Endometrium (tissue), 2 donors: ENCODE measurements at regions not wholly inside any gene's neighbourhood (a gene's known extent, or its start where the extent isn't known, plus 50 kb on each side); places are given as distances from the start of the nearest gene placed in this dataset.

Experiments
- FAIRE-seq: peaks from 2 replicates; lab custom pipeline; 2012; peaks lifted over from hg19 to GRCh38; lab: Jason Lieb, UNC
- donor health status: control.
- donor health status: control.

DNA sequence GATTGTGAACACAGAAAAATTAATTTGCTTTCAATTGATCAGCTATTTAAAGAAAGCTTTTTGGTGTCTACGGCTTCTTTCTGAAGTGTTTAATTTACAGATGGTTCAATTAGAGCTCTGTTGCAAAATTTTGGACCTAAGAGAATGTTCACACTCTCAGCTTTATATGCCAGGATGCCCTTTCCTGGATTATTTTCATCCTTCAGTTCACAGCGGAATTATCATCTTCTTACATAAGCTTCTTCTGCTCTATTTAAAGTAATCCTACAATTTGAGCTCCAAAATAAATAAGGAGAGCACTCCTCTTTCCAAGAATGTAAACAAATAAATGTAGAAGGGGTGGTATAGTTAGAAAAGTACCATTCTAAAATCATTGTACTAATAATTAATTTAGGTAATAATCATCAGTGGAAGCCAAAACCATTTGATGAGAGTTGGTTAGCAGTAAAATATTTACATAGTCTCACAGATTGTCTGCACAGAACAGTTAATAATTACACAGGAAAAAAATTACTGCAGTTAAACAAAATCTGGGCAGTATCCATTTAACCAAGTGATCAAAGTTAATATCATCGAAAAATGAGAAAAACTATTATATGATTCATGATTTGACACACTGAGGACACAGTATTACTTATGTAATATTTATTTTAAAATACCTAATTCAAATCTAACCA, 298.0 kb upstream of the TMEM229A start:
- FAIRE-seq = no peak

DNA sequence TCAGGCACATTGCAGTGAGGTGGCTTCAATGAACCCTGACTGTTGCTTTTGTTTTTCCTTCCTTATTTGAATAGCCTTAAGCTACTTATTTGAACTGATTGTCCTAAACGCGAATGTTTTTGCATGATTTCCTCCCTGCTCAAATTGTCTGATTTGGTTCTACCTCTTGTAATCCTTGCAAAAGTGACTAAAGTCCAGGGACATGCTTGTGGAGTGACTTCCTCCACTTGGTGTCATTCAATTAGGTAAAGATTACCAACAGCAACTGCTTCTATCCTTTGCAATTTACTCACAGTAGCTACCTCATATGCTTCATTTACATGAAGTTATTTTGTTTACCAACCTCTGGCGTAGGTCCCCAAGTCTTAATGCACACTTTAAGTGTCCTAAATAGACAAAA, 295.9 kb upstream of the TMEM229A start:
- no peak for FAIRE-seq

DNA sequence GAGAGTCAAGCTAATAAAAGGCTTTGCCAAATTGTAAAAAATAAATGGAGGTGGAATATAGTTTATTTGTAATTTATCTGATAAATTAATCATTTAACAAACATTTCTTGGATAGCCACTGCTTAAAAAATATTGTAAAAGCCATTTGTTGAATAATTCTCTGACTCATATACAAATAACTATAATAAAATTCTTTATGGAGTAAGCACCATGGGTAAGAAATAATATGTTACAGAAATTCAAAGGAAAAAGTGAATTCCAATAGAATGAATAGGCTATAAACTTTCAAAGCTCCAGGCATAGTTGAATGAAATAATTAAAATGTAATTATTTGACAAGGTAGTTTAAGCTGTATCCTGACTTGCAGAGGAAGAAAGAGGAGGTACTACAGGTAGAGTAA, 291.4 kb upstream of the TMEM229A start:
- FAIRE-seq = no peak

- no peak for FAIRE-seq
Measured at GRCh38 chr7:124323597-124323996, 290.7 kb upstream of the TMEM229A start.

GRCh38 chr7:124322561-124322960, 289.7 kb upstream of the TMEM229A start:
- no peak for FAIRE-seq

GRCh38 chr7:124318721-124319450, 286.0 kb upstream of the TMEM229A start:
- FAIRE-seq = peak; percentile 85

- no peak for FAIRE-seq
Measured at GRCh38 chr7:124310934-124311390, 278.1 kb upstream of the TMEM229A start.

- FAIRE-seq = no peak
Measured at GRCh38 chr7:124308384-124308783, 275.5 kb upstream of the TMEM229A start.

DNA sequence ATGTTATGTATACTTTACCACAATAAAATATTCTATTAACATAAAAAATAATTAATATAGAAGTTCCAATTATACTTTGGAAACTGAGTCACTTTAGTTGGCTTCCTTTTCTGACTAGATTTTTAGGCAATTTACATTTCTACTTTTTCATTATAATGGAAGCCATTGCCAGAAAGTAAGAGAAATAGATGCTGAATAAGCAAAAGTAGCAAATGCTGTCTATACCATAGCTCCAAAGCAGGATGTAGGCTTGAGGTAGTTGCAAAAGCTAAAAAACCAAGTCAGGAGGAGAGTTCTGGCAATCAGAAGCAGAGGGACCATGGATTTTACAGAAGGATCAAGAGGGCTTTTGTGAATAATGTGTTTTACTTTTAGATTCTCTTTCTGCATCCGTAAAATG, 262.4 kb upstream of the TMEM229A start:
- no peak for FAIRE-seq

- no peak for FAIRE-seq
Measured at GRCh38 chr7:124284937-124285336, 252.1 kb upstream of the TMEM229A start.

DNA sequence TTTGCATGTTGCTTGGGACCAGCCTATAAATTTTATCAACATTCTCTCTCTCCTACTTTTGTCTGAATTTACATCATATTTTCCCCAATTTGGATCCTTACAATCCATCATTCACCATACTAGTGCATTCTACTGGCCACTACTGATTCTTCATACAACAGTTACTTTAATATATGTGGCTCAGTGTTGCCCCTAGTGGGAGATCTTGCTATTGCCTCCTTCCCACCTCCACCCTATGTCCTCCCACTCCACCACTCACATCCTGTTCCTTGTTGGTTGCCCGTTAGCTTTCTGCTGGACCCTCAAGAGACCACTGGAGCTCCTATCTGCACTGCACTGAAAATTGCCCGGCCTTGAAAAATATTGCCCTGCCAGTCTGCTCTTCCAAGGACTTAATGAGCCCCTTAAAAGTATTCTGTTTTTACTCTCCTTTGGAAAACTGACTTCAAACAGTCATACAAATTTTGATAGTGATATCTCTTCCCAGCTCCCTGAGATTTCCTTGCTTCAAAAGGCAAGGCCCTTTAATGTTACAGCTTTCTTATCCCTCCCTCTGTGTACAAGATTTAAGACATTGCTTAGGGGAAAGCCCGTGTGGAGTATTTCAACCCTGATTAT, 243.2 kb upstream of the TMEM229A start:
- FAIRE-seq = no peak

- FAIRE-seq = no peak
Measured at GRCh38 chr7:124275411-124275810, 242.5 kb upstream of the TMEM229A start.

- no peak for FAIRE-seq
Measured at GRCh38 chr7:124269774-124270173, 236.9 kb upstream of the TMEM229A start.

- FAIRE-seq = no peak
Measured at GRCh38 chr7:124267154-124267553, 234.3 kb upstream of the TMEM229A start.

GRCh38 chr7:124263232-124263827, 230.5 kb upstream of the TMEM229A start:
- FAIRE-seq = no peak

- no peak for FAIRE-seq
Measured at GRCh38 chr7:124261710-124262109, 228.8 kb upstream of the TMEM229A start.

- no peak for FAIRE-seq
Measured at GRCh38 chr7:124257638-124258308, 224.9 kb upstream of the TMEM229A start.

DNA sequence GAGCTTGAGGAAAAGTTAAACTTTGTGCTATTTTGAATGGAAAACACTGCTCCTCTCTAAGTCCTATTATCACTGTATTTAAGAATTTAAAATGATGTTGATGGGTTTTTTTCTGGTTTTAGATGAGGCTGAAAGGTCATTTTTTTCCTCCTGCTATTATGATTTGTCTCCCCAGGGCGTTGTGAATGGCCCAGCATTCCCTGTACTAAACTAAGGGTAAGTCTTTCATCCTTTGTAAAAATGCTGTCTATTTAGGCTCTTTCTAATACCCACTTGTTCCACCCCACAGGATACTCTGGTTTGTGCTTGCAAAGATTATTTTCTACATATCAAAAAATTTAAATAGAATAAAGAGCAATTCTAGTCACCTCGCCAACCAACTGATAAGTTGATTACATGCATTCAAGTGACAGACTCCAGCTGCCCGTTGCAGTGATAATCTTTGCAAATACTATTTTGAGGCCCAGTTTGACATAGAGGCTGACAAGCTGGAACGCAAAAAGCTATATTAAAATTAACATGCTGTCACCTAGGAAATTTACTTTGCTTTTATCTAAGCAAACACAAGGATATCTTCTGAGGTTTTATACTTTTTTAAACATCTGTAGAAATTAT, 222.3 kb upstream of the TMEM229A start:
- FAIRE-seq = no peak

GRCh38 chr7:124254396-124254795, 221.5 kb upstream of the TMEM229A start:
- no peak for FAIRE-seq

- FAIRE-seq = no peak
Measured at GRCh38 chr7:124251636-124252035, 218.8 kb upstream of the TMEM229A start.

- FAIRE-seq = no peak
Measured at GRCh38 chr7:124250297-124251034, 217.6 kb upstream of the TMEM229A start.
